T-helper 17 cell (primary cell): ENCODE measurements at regions not wholly inside any gene's neighbourhood (a gene's known extent, or its start where the extent isn't known, plus 50 kb on each side); places are given as distances from the start of the nearest gene placed in this dataset.

Source experiments
- ATAC-seq: fragments of 150-1000 bp; cut with Tn5 transposase; 2 replicates; pipeline ENCODE4 v1.10.0; 2021; ENCODE audit warnings: mild to moderate bottlenecking, moderate library complexity
- DNase-seq, 3 donors: peaks; one replicate each; pipeline versions ENCODE4 v3.0.0 to v3.0.0-alpha.2; 2020 to 2021
- H3K9me3 ChIP-seq: one replicate; pipeline ENCODE4 v1.7.0; 2013; ENCODE audit warnings: low read length, mild to moderate bottlenecking; ENCODE audit not compliant: control insufficient read depth, poor library complexity, severe bottlenecking
- H3K27ac Mint-ChIP-seq: one replicate; pipeline ENCODE4 v1.8.0; 2022; ENCODE audit warnings: mild to moderate bottlenecking, moderate library complexity, mixed read lengths
- H3K27me3 Mint-ChIP-seq: one replicate; pipeline ENCODE4 v1.8.0; 2022; ENCODE audit warnings: mixed read lengths
- H3K36me3 Mint-ChIP-seq: one replicate; pipeline ENCODE4 v1.8.0; 2022; ENCODE audit warnings: low read depth, mixed read lengths
- H3K4me1 Mint-ChIP-seq: one replicate; pipeline ENCODE4 v1.8.0; 2022; ENCODE audit warnings: mild to moderate bottlenecking, mixed read lengths
- H3K4me3 Mint-ChIP-seq: one replicate; pipeline ENCODE4 v1.8.0; 2022; ENCODE audit warnings: mild to moderate bottlenecking, moderate library complexity, mixed read lengths

- Mint-ChIP-seq H3K36me3 (no peaks in the 10 kb centered on the region), H3K27ac (no peak overlapping the region), H3K4me1 (no peaks in the 10 kb centered on the region), H3K27me3 (no peaks in the 10 kb centered on the region), H3K4me3 (no peak overlapping the region)
- no peaks in the 10 kb centered on the region for H3K9me3 ChIP-seq
- ATAC-seq (no peak), DNase-seq (no peak)
Observed at GRCh38 chr4:130424211-130424610, 1328.3 kb downstream of the C4orf33 start.

GRCh38 chr4:130432289-130432688 is 1336.3 kb downstream of the C4orf33 start:
- DNase-seq (no peak), ATAC-seq (no peak)
- peaks cover 2% of the 10 kb centered on the region for H3K9me3 ChIP-seq
- Mint-ChIP-seq H3K27ac (no peak overlapping the region), H3K4me3 (no peak overlapping the region), H3K36me3 (no peaks in the 10 kb centered on the region), H3K27me3 (no peaks in the 10 kb centered on the region), H3K4me1 (no peaks in the 10 kb centered on the region)

GRCh38 chr4:130449741-130450140 is 1353.8 kb downstream of the C4orf33 start:
- Mint-ChIP-seq H3K27me3 (no peaks in the 10 kb centered on the region), H3K36me3 (no peaks in the 10 kb centered on the region), H3K4me3 (no peak overlapping the region), H3K27ac (no peak overlapping the region), H3K4me1 (no peaks in the 10 kb centered on the region)
- no peaks in the 10 kb centered on the region for H3K9me3 ChIP-seq
- ATAC-seq (no peak), DNase-seq (no peak)

GRCh38 chr4:130468340-130468739 is 1372.4 kb downstream of the C4orf33 start:
- DNase-seq (no peak), ATAC-seq (no peak)
- no peaks in the 10 kb centered on the region for H3K9me3 ChIP-seq
- Mint-ChIP-seq H3K27me3 (no peaks in the 10 kb centered on the region), H3K36me3 (no peaks in the 10 kb centered on the region), H3K4me3 (no peak overlapping the region), H3K4me1 (no peaks in the 10 kb centered on the region), H3K27ac (no peak overlapping the region)

- Mint-ChIP-seq H3K4me3 (no peak overlapping the region), H3K27me3 (no peaks in the 10 kb centered on the region), H3K36me3 (no peaks in the 10 kb centered on the region), H3K4me1 (no peaks in the 10 kb centered on the region), H3K27ac (no peak overlapping the region)
- DNase-seq (no peak), ATAC-seq (no peak)
- H3K9me3 ChIP-seq = no peaks in the 10 kb centered on the region
Observed at GRCh38 chr4:130478406-130478805, 1382.5 kb downstream of the C4orf33 start.

GRCh38 chr4:130479020-130479419 is 1383.1 kb downstream of the C4orf33 start:
- DNase-seq (no peak), ATAC-seq (no peak)
- H3K4me3 Mint-ChIP-seq = no peak overlapping the region
- no peaks in the 10 kb centered on the region for H3K4me1 Mint-ChIP-seq
- no peak overlapping the region for H3K27ac Mint-ChIP-seq
- no peaks in the 10 kb centered on the region for H3K9me3 ChIP-seq
- H3K27me3 Mint-ChIP-seq = no peaks in the 10 kb centered on the region
- H3K36me3 Mint-ChIP-seq = no peaks in the 10 kb centered on the region

GRCh38 chr4:130479674-130480073 is 1383.7 kb downstream of the C4orf33 start:
- ATAC-seq = no peak
- H3K9me3 ChIP-seq = no peaks in the 10 kb centered on the region
- H3K27me3 Mint-ChIP-seq = no peaks in the 10 kb centered on the region
- no peaks in the 10 kb centered on the region for H3K36me3 Mint-ChIP-seq
- DNase-seq = no peak
- no peak overlapping the region for H3K27ac Mint-ChIP-seq
- H3K4me3 Mint-ChIP-seq = no peak overlapping the region
- H3K4me1 Mint-ChIP-seq = no peaks in the 10 kb centered on the region

GRCh38 chr4:130484826-130485225 is 1388.9 kb downstream of the C4orf33 start:
- ATAC-seq (no peak), DNase-seq (no peak)
- no peaks in the 10 kb centered on the region for H3K9me3 ChIP-seq
- no peak overlapping the region for H3K27ac Mint-ChIP-seq
- no peaks in the 10 kb centered on the region for H3K27me3 Mint-ChIP-seq
- H3K36me3 Mint-ChIP-seq = no peaks in the 10 kb centered on the region
- no peaks in the 10 kb centered on the region for H3K4me1 Mint-ChIP-seq
- H3K4me3 Mint-ChIP-seq = no peak overlapping the region

- H3K4me3 Mint-ChIP-seq = no peak overlapping the region
- no peaks in the 10 kb centered on the region for H3K4me1 Mint-ChIP-seq
- no peaks in the 10 kb centered on the region for H3K36me3 Mint-ChIP-seq
- no peak overlapping the region for H3K27ac Mint-ChIP-seq
- ATAC-seq (no peak), DNase-seq (no peak)
- H3K9me3 ChIP-seq = no peaks in the 10 kb centered on the region
- no peaks in the 10 kb centered on the region for H3K27me3 Mint-ChIP-seq
Observed at GRCh38 chr4:130485371-130485770, 1389.4 kb downstream of the C4orf33 start.

- H3K4me3 Mint-ChIP-seq = no peak overlapping the region
- no peaks in the 10 kb centered on the region for H3K4me1 Mint-ChIP-seq
- no peaks in the 10 kb centered on the region for H3K36me3 Mint-ChIP-seq
Observed at GRCh38 chr4:130486186-130486585, 1390.2 kb downstream of the C4orf33 start.

GRCh38 chr4:130486841-130487240 is 1390.9 kb downstream of the C4orf33 start:
- no peak overlapping the region for H3K27ac Mint-ChIP-seq
- H3K36me3 Mint-ChIP-seq = no peaks in the 10 kb centered on the region
- DNase-seq = no peak
- H3K4me1 Mint-ChIP-seq = no peaks in the 10 kb centered on the region
- no peak overlapping the region for H3K4me3 Mint-ChIP-seq
- no peaks in the 10 kb centered on the region for H3K27me3 Mint-ChIP-seq
- no peaks in the 10 kb centered on the region for H3K9me3 ChIP-seq
- ATAC-seq = no peak

More at GRCh38 chr4:130486186-130486585, 1390.2 kb downstream of the C4orf33 start:
- no peaks in the 10 kb centered on the region for H3K9me3 ChIP-seq
- no peak for DNase-seq
- no peaks in the 10 kb centered on the region for H3K27me3 Mint-ChIP-seq
- ATAC-seq = no peak
- H3K27ac Mint-ChIP-seq = no peak overlapping the region

- Mint-ChIP-seq H3K4me3 (no peak overlapping the region), H3K27me3 (no peaks in the 10 kb centered on the region), H3K36me3 (no peaks in the 10 kb centered on the region), H3K4me1 (no peaks in the 10 kb centered on the region), H3K27ac (no peak overlapping the region)
- no peak for DNase-seq
- ATAC-seq = no peak
- H3K9me3 ChIP-seq = no peaks in the 10 kb centered on the region
Observed at GRCh38 chr4:130510661-130511060, 1414.7 kb downstream of the C4orf33 start.

- H3K27ac Mint-ChIP-seq = no peak overlapping the region
- ATAC-seq (no peak), DNase-seq (no peak)
- H3K27me3 Mint-ChIP-seq = no peaks in the 10 kb centered on the region
- no peaks in the 10 kb centered on the region for H3K36me3 Mint-ChIP-seq
- H3K4me1 Mint-ChIP-seq = no peaks in the 10 kb centered on the region
- H3K4me3 Mint-ChIP-seq = no peak overlapping the region
- H3K9me3 ChIP-seq = no peaks in the 10 kb centered on the region
Observed at GRCh38 chr4:130511776-130512175, 1415.8 kb downstream of the C4orf33 start.

- Mint-ChIP-seq H3K36me3 (no peaks in the 10 kb centered on the region), H3K27me3 (no peaks in the 10 kb centered on the region), H3K27ac (no peak overlapping the region), H3K4me3 (no peak overlapping the region), H3K4me1 (no peaks in the 10 kb centered on the region)
- H3K9me3 ChIP-seq = no peaks in the 10 kb centered on the region
- DNase-seq = no peak
- ATAC-seq = no peak
Observed at GRCh38 chr4:130524057-130524456, 1428.1 kb downstream of the C4orf33 start.

GRCh38 chr4:130530505-130530904 is 1434.6 kb downstream of the C4orf33 start:
- no peaks in the 10 kb centered on the region for H3K9me3 ChIP-seq
- H3K4me1 Mint-ChIP-seq = no peaks in the 10 kb centered on the region
- H3K27me3 Mint-ChIP-seq = no peaks in the 10 kb centered on the region
- no peaks in the 10 kb centered on the region for H3K36me3 Mint-ChIP-seq
- no peak overlapping the region for H3K27ac Mint-ChIP-seq
- DNase-seq (no peak), ATAC-seq (no peak)
- H3K4me3 Mint-ChIP-seq = no peak overlapping the region
